ENCODE measurements at regions not wholly inside any gene's neighbourhood (a gene's known extent, or its start where the extent isn't known, plus 50 kb on each side); places are given as distances from the start of the nearest gene placed in this dataset.

- no peak for DNase-seq
These were observed 809.1 kb downstream of the BCL11B start for GRCh38 chr14:98462908-98463307.

GRCh38 chr14:98466807-98467206 is 805.2 kb downstream of the BCL11B start:
- DNase-seq: peak; percentile 20

GRCh38 chr14:98470663-98471062 is 801.3 kb downstream of the BCL11B start:
- DNase-seq: no peak

- no peak for DNase-seq
These were observed 797.1 kb downstream of the BCL11B start for GRCh38 chr14:98474900-98475299.

- no peak for DNase-seq
These were observed 794.1 kb downstream of the BCL11B start for GRCh38 chr14:98477935-98478334.

GRCh38 chr14:98489115-98489514 is 782.9 kb downstream of the BCL11B start:
- DNase-seq: no peak

GRCh38 chr14:98494582-98494981 is 777.4 kb downstream of the BCL11B start:
- no peak for DNase-seq

- no peak for DNase-seq
These were observed 773.7 kb downstream of the BCL11B start for GRCh38 chr14:98498019-98498885.

GRCh38 chr14:98501335-98501734 is 770.7 kb downstream of the BCL11B start:
- DNase-seq: no peak

- no peak for DNase-seq
These were observed 770.2 kb downstream of the BCL11B start for GRCh38 chr14:98501836-98502235.

GRCh38 chr14:98503086-98503815 is 768.7 kb downstream of the BCL11B start:
- DNase-seq: no peak

- DNase-seq: no peak
These were observed 764.7 kb downstream of the BCL11B start for GRCh38 chr14:98507264-98507663.

GRCh38 chr14:98510392-98510791 is 761.6 kb downstream of the BCL11B start:
- DNase-seq: no peak

GRCh38 chr14:98512501-98513251 is 759.3 kb downstream of the BCL11B start:
- no peak for DNase-seq

GRCh38 chr14:98513558-98513957 is 758.4 kb downstream of the BCL11B start:
- DNase-seq: no peak

GRCh38 chr14:98514016-98514415 is 758.0 kb downstream of the BCL11B start:
- DNase-seq: no peak

GRCh38 chr14:98536256-98536655 is 735.7 kb downstream of the BCL11B start:
- no peak for DNase-seq

- no peak for DNase-seq
These were observed 729.7 kb downstream of the BCL11B start for GRCh38 chr14:98542316-98542715.

- no peak for DNase-seq
These were observed 728.9 kb downstream of the BCL11B start for GRCh38 chr14:98543074-98543473.

GRCh38 chr14:98544174-98544573 is 727.8 kb downstream of the BCL11B start:
- no peak for DNase-seq

- DNase-seq: no peak
These were observed 726.8 kb downstream of the BCL11B start for GRCh38 chr14:98545181-98545580.

- no peak for DNase-seq
These were observed 723.8 kb downstream of the BCL11B start for GRCh38 chr14:98548071-98548686.

GRCh38 chr14:98551028-98551427 is 721.0 kb downstream of the BCL11B start:
- DNase-seq: no peak

All from right hindlimb (tissue), 1 donor.